Activated naive CD8-positive, alpha-beta T cell treated with anti-CD3 and anti-CD28 coated beads for 36 hours (primary cell): ENCODE measurements at regions not wholly inside any gene's neighbourhood (a gene's known extent, or its start where the extent isn't known, plus 50 kb on each side); places are given as distances from the start of the nearest gene placed in this dataset.

Experiments
- DNase-seq: peaks from one replicate; pipeline ENCODE4 v3.0.0; 2021
- H3K27ac Mint-ChIP-seq: one replicate; pipeline ENCODE4 v1.8.0; 2022; ENCODE audit warnings: mild to moderate bottlenecking, moderate library complexity, mixed read lengths
- H3K27me3 Mint-ChIP-seq: one replicate; pipeline ENCODE4 v1.8.0; 2022; ENCODE audit warnings: mild to moderate bottlenecking, mixed read lengths
- H3K36me3 Mint-ChIP-seq: one replicate; pipeline ENCODE4 v1.8.0; 2021; ENCODE audit warnings: mild to moderate bottlenecking, mixed read lengths
- H3K4me1 Mint-ChIP-seq: one replicate; pipeline ENCODE4 v1.8.0; 2021; ENCODE audit warnings: mixed read lengths
- H3K4me3 Mint-ChIP-seq: one replicate; pipeline ENCODE4 v1.8.0; 2022; ENCODE audit warnings: mild to moderate bottlenecking, moderate library complexity, mixed read lengths
- H3K9me3 Mint-ChIP-seq: one replicate; pipeline ENCODE4 v1.8.0; 2022; ENCODE audit warnings: mixed read lengths

GRCh38 chr10:94076325-94076841, 82.7 kb downstream of the PLCE1 start:
- DNase-seq: no peak
- Mint-ChIP-seq H3K4me3 (no peak overlapping the region), H3K36me3 (no peaks in the 10 kb centered on the region), H3K27ac (no peak overlapping the region), H3K4me1 (no peaks in the 10 kb centered on the region), H3K27me3 (peaks cover 20% of the 10 kb centered on the region), H3K9me3 (no peaks in the 10 kb centered on the region)

GRCh38 chr10:94077042-94077441, 83.3 kb downstream of the PLCE1 start:
- Mint-ChIP-seq H3K4me1 (no peaks in the 10 kb centered on the region), H3K27ac (no peak overlapping the region), H3K27me3 (peaks cover 20% of the 10 kb centered on the region), H3K4me3 (no peak overlapping the region), H3K9me3 (peaks cover 4% of the 10 kb centered on the region), H3K36me3 (no peaks in the 10 kb centered on the region)
- DNase-seq: no peak

- peaks cover 4% of the 10 kb centered on the region for H3K9me3 Mint-ChIP-seq
- no peak overlapping the region for H3K27ac Mint-ChIP-seq
- H3K27me3 Mint-ChIP-seq: peaks cover 9% of the 10 kb centered on the region
- no peak for DNase-seq
- H3K36me3 Mint-ChIP-seq: no peaks in the 10 kb centered on the region
- H3K4me1 Mint-ChIP-seq: no peaks in the 10 kb centered on the region
- no peak overlapping the region for H3K4me3 Mint-ChIP-seq
These were observed 86.4 kb downstream of the PLCE1 start for GRCh38 chr10:94080108-94080507.

- no peak overlapping the region for H3K27ac Mint-ChIP-seq
- peaks cover 4% of the 10 kb centered on the region for H3K9me3 Mint-ChIP-seq
- H3K27me3 Mint-ChIP-seq: peaks cover 9% of the 10 kb centered on the region
- no peaks in the 10 kb centered on the region for H3K36me3 Mint-ChIP-seq
- H3K4me1 Mint-ChIP-seq: no peaks in the 10 kb centered on the region
- no peak overlapping the region for H3K4me3 Mint-ChIP-seq
- no peak for DNase-seq
These were observed 90.0 kb downstream of the PLCE1 start for GRCh38 chr10:94083662-94084265.

- H3K36me3 Mint-ChIP-seq: no peaks in the 10 kb centered on the region
- H3K27me3 Mint-ChIP-seq: peaks cover 9% of the 10 kb centered on the region
These were observed 90.6 kb downstream of the PLCE1 start for GRCh38 chr10:94084344-94084743.

GRCh38 chr10:94085288-94085687, 91.6 kb downstream of the PLCE1 start:
- no peak overlapping the region for H3K4me3 Mint-ChIP-seq
- H3K4me1 Mint-ChIP-seq: no peaks in the 10 kb centered on the region
- peaks cover 4% of the 10 kb centered on the region for H3K9me3 Mint-ChIP-seq
- no peaks in the 10 kb centered on the region for H3K36me3 Mint-ChIP-seq
- peaks cover 5% of the 10 kb centered on the region for H3K27me3 Mint-ChIP-seq
- H3K27ac Mint-ChIP-seq: no peak overlapping the region
- no peak for DNase-seq

More at GRCh38 chr10:94084344-94084743, 90.6 kb downstream of the PLCE1 start:
- H3K4me3 Mint-ChIP-seq: no peak overlapping the region
- no peak for DNase-seq
- peaks cover 4% of the 10 kb centered on the region for H3K9me3 Mint-ChIP-seq
- H3K27ac Mint-ChIP-seq: no peak overlapping the region
- no peaks in the 10 kb centered on the region for H3K4me1 Mint-ChIP-seq

GRCh38 chr10:94085766-94086437, 92.2 kb downstream of the PLCE1 start:
- Mint-ChIP-seq H3K27ac (no peak overlapping the region), H3K4me1 (no peaks in the 10 kb centered on the region), H3K36me3 (no peaks in the 10 kb centered on the region), H3K27me3 (peaks cover 6% of the 10 kb centered on the region), H3K9me3 (peaks cover 4% of the 10 kb centered on the region), H3K4me3 (no peak overlapping the region)
- no peak for DNase-seq

- Mint-ChIP-seq H3K4me3 (no peak overlapping the region), H3K27ac (no peak overlapping the region), H3K36me3 (no peaks in the 10 kb centered on the region), H3K9me3 (no peaks in the 10 kb centered on the region), H3K27me3 (peaks cover 18% of the 10 kb centered on the region), H3K4me1 (no peaks in the 10 kb centered on the region)
- no peak for DNase-seq
These were observed 95.2 kb downstream of the PLCE1 start for GRCh38 chr10:94088926-94089381.

GRCh38 chr10:94091649-94092048, 97.9 kb downstream of the PLCE1 start:
- Mint-ChIP-seq H3K9me3 (no peaks in the 10 kb centered on the region), H3K27me3 (peaks cover 23% of the 10 kb centered on the region), H3K4me3 (no peak overlapping the region), H3K36me3 (no peaks in the 10 kb centered on the region), H3K27ac (no peak overlapping the region), H3K4me1 (no peaks in the 10 kb centered on the region)
- no peak for DNase-seq

- Mint-ChIP-seq H3K36me3 (no peaks in the 10 kb centered on the region), H3K27ac (no peak overlapping the region), H3K4me1 (no peaks in the 10 kb centered on the region), H3K9me3 (no peaks in the 10 kb centered on the region), H3K27me3 (peaks cover 26% of the 10 kb centered on the region), H3K4me3 (no peak overlapping the region)
- no peak for DNase-seq
These were observed 99.1 kb downstream of the PLCE1 start for GRCh38 chr10:94092848-94093247.

- Mint-ChIP-seq H3K9me3 (no peaks in the 10 kb centered on the region), H3K36me3 (no peaks in the 10 kb centered on the region), H3K27ac (no peak overlapping the region), H3K4me3 (no peak overlapping the region), H3K4me1 (no peaks in the 10 kb centered on the region), H3K27me3 (peaks cover 28% of the 10 kb centered on the region)
- no peak for DNase-seq
These were observed 99.7 kb downstream of the PLCE1 start for GRCh38 chr10:94093286-94093905.

GRCh38 chr10:94094540-94094939, 100.8 kb downstream of the PLCE1 start:
- Mint-ChIP-seq H3K27me3 (peaks cover 28% of the 10 kb centered on the region), H3K4me3 (no peak overlapping the region), H3K36me3 (no peaks in the 10 kb centered on the region), H3K27ac (no peak overlapping the region), H3K4me1 (no peaks in the 10 kb centered on the region), H3K9me3 (no peaks in the 10 kb centered on the region)
- no peak for DNase-seq

- no peak overlapping the region for H3K27ac Mint-ChIP-seq
- no peak overlapping the region for H3K4me3 Mint-ChIP-seq
- H3K36me3 Mint-ChIP-seq: no peaks in the 10 kb centered on the region
- no peaks in the 10 kb centered on the region for H3K4me1 Mint-ChIP-seq
- no peak for DNase-seq
- H3K27me3 Mint-ChIP-seq: peaks cover 18% of the 10 kb centered on the region
- no peaks in the 10 kb centered on the region for H3K9me3 Mint-ChIP-seq
These were observed 103.9 kb downstream of the PLCE1 start for GRCh38 chr10:94097656-94098055.

GRCh38 chr10:94098896-94099295, 105.2 kb downstream of the PLCE1 start:
- Mint-ChIP-seq H3K36me3 (no peaks in the 10 kb centered on the region), H3K4me1 (no peaks in the 10 kb centered on the region), H3K9me3 (no peaks in the 10 kb centered on the region), H3K27ac (no peak overlapping the region), H3K4me3 (no peak overlapping the region), H3K27me3 (peaks cover 14% of the 10 kb centered on the region)
- no peak for DNase-seq

- no peak overlapping the region for H3K4me3 Mint-ChIP-seq
- H3K27me3 Mint-ChIP-seq: peaks cover 13% of the 10 kb centered on the region
- no peaks in the 10 kb centered on the region for H3K9me3 Mint-ChIP-seq
- H3K36me3 Mint-ChIP-seq: no peaks in the 10 kb centered on the region
- no peak for DNase-seq
- H3K27ac Mint-ChIP-seq: no peak overlapping the region
- H3K4me1 Mint-ChIP-seq: no peaks in the 10 kb centered on the region
These were observed 108.2 kb downstream of the PLCE1 start for GRCh38 chr10:94101894-94102293.
